NT2/D1 (cell line): ENCODE measurements at regions not wholly inside any gene's neighbourhood (a gene's known extent, or its start where the extent isn't known, plus 50 kb on each side); places are given as distances from the start of the nearest gene placed in this dataset.

Experiments used
- SUZ12 ChIP-seq: IDR thresholded peaks from 2 replicates; pipeline ENCODE4 v1.6.1; 2011; ENCODE audit not compliant: insufficient read length, insufficient read depth; ENCODE audit errors: extremely low read depth
- YY1 ChIP-seq: IDR thresholded peaks from 2 replicates; pipeline ENCODE4 v1.6.1; 2011; ENCODE audit not compliant: insufficient read length, insufficient read depth
- ZNF274 ChIP-seq: IDR thresholded peaks from 2 replicates; pipeline ENCODE4 v1.6.1; 2011; ENCODE audit warnings: mild to moderate bottlenecking, low read depth, low read length

DNA sequence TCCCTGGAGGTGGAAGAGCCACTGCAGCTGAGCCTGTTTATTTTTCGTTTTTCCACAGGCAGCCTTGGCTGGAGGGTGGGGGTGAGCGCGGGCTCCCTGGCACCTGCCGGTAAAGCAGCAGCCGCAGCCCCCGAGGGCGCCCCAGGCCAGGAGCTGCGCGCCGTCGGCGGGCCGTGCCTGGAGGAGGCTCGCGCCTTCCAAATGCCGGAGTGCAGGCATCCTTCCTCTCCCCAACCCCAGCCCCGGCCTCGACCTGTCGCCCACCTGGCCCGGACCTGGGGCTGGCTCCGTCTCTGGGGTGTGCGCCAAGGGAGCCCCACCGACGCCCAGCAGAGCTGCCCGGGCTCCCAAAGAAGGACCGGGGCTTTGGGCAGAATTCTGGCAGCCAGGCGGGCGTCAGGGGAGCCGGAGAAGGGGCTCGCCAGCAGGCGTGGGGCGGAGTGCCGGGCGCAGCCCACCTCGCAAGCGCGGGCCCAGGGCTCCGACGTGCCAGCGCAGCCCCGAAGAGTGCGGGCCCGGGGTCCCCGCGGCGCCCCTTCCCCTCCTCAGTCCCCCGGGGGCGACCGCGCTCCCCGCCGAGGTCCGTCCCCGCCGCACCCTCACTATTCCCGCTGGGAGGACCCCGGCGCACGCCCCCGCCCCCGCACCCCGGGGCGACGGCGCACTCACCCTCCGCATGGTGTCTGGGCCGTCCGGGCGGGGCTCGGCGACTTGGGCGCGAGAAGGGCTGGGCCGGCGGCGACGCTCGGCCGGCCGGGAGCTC lies 130.3 kb downstream of the NDUFA12 start:
- TF ChIP-seq ZNF274 (no peak), SUZ12 (peak; percentile 40), YY1 (no peak)
